Right ventricle myocardium inferior (tissue), 1 donor: ENCODE measurements at regions not wholly inside any gene's neighbourhood (a gene's known extent, or its start where the extent isn't known, plus 50 kb on each side); places are given as distances from the start of the nearest gene placed in this dataset.

Source experiments
- ATAC-seq: fragments of 200-7000 bp; cut with Tn5 transposase; one replicate; pipeline ENCODE4 v1.9.1; 2020; ENCODE audit warnings: mild to moderate bottlenecking, moderate library complexity
- DNase-seq: peaks from one replicate; pipeline ENCODE4 v3.0.0; 2021; ENCODE audit errors: missing footprints
- intact Hi-C: fragments of 100-400 bp; cut with DNase I; formaldehyde crosslinking; loops from one replicate; pipeline ENCODE4 v1.11.0; 2022
- donor health status: DM: no; HTN: yes; CAD: no; lungs with severe emphysema.

- no peak for ATAC-seq
- intact Hi-C loops, result no loop called here
These were observed 263.8 kb upstream of the TLE4 start for GRCh38 chr9:79308012-79308411.

GRCh38 chr9:79312686-79313421 lies 258.9 kb upstream of the TLE4 start:
- intact Hi-C loops, result no loop called here
- ATAC-seq, result no peak
- DNase-seq, result peak; percentile 64

More at GRCh38 chr9:79308012-79308411, 263.8 kb upstream of the TLE4 start:
- DNase-seq, result no peak

- intact Hi-C loops, result no loop called here
- ATAC-seq, result no peak
These were observed 246.3 kb upstream of the TLE4 start for GRCh38 chr9:79325501-79325900.

GRCh38 chr9:79329861-79330260 lies 241.9 kb upstream of the TLE4 start:
- intact Hi-C loops, result no loop called here
- no peak for DNase-seq
- ATAC-seq, result no peak

More at GRCh38 chr9:79325501-79325900, 246.3 kb upstream of the TLE4 start:
- no peak for DNase-seq

GRCh38 chr9:79334001-79334400 lies 237.8 kb upstream of the TLE4 start:
- DNase-seq, result no peak
- intact Hi-C loops, result no loop called here
- ATAC-seq, result no peak

GRCh38 chr9:79334711-79335110 lies 237.1 kb upstream of the TLE4 start:
- intact Hi-C loops, result no loop called here
- ATAC-seq (no peak), DNase-seq (no peak)

GRCh38 chr9:79335987-79336386 lies 235.8 kb upstream of the TLE4 start:
- DNase-seq (no peak), ATAC-seq (no peak)
- intact Hi-C loops, result no loop called here

GRCh38 chr9:79341561-79341960 lies 230.2 kb upstream of the TLE4 start:
- intact Hi-C loops, result no loop called here
- DNase-seq (no peak), ATAC-seq (no peak)

- DNase-seq (no peak), ATAC-seq (no peak)
- intact Hi-C loops, result no loop called here
These were observed 225.3 kb upstream of the TLE4 start for GRCh38 chr9:79346350-79347020.

GRCh38 chr9:79352322-79352721 lies 219.4 kb upstream of the TLE4 start:
- intact Hi-C loops, result no loop called here
- no peak for ATAC-seq
- no peak for DNase-seq

GRCh38 chr9:79353856-79354520 lies 217.8 kb upstream of the TLE4 start:
- ATAC-seq (no peak), DNase-seq (no peak)
- intact Hi-C loops, result no loop called here

- ATAC-seq (no peak), DNase-seq (no peak)
- intact Hi-C loops, result no loop called here
These were observed 214.6 kb upstream of the TLE4 start for GRCh38 chr9:79357194-79357593.

- ATAC-seq, result no peak
- peak; percentile 71 for DNase-seq
- intact Hi-C loops, result no loop called here
These were observed 214.1 kb upstream of the TLE4 start for GRCh38 chr9:79357616-79358015.

- DNase-seq (no peak), ATAC-seq (no peak)
- intact Hi-C loops, result no loop called here
These were observed 211.1 kb upstream of the TLE4 start for GRCh38 chr9:79360387-79361347.

- peak; percentile 31 for DNase-seq
- ATAC-seq, result no peak
- intact Hi-C loops, result no loop called here
These were observed 209.4 kb upstream of the TLE4 start for GRCh38 chr9:79362100-79363081.

- no peak for DNase-seq
- ATAC-seq, result no peak
- intact Hi-C loops, result no loop called here
These were observed 202.1 kb upstream of the TLE4 start for GRCh38 chr9:79369676-79370075.

- no peak for ATAC-seq
- DNase-seq, result no peak
- intact Hi-C loops, result no loop called here
These were observed 200.5 kb upstream of the TLE4 start for GRCh38 chr9:79371301-79371700.
